Spleen (tissue), 11 donors: ENCODE measurements at regions not wholly inside any gene's neighbourhood (a gene's known extent, or its start where the extent isn't known, plus 50 kb on each side); places are given as distances from the start of the nearest gene placed in this dataset.

Experiments
- DNase-seq: peaks from one replicate; pipeline ENCODE4 v3.0.0-alpha.2; 2020
- H3K27ac ChIP-seq, 8 donors: fragments of 200-600 bp; sonication (generic) in 7 of 8; 1 replicate in 4 of 8; 2 replicates in 4 of 8; pipeline versions ENCODE4 v1.5.0 to v1.8.0; 2016 to 2021; ENCODE audit warnings: inconsistent platforms in 4 of 8, mild to moderate bottlenecking in 4 of 8, moderate library complexity in 1 of 8
- H3K27me3 ChIP-seq, 7 donors: fragments of 200-600 bp; sonication (generic) in 6 of 7; replicated peaks in 1 of 7; 1 replicate in 4 of 7; 2 replicates in 3 of 7; pipeline versions ENCODE4 v1.5.0 to v1.8.0; 2016 to 2021; ENCODE audit warnings: inconsistent platforms in 3 of 7, mild to moderate bottlenecking in 1 of 7
- H3K36me3 ChIP-seq, 6 donors: fragments of 200-600 bp; sonication (generic) in 5 of 6; 1 replicate in 4 of 6; 2 replicates in 2 of 6; pipeline versions ENCODE4 v1.5.0 to v1.8.0; 2016 to 2021; ENCODE audit warnings: inconsistent platforms in 2 of 6
- H3K4me1 ChIP-seq, 6 donors: fragments of 200-600 bp; sonication (generic) in 5 of 6; 1 replicate in 3 of 6; 2 replicates in 3 of 6; pipeline versions ENCODE4 v1.5.0 to v1.8.0; 2016 to 2021; ENCODE audit warnings: inconsistent platforms in 3 of 6
- H3K4me3 ChIP-seq, 8 donors: fragments of 200-600 bp; sonication (generic) in 7 of 8; 1 replicate in 4 of 8; 2 replicates in 4 of 8; pipeline versions ENCODE4 v1.5.0 to v1.8.0; 2016 to 2021; ENCODE audit warnings: inconsistent platforms in 4 of 8, mild to moderate bottlenecking in 4 of 8, moderate library complexity in 2 of 8
- H3K9me3 ChIP-seq, 8 donors: fragments of 200-600 bp; sonication (generic) in 7 of 8; 1 replicate in 4 of 8; 2 replicates in 4 of 8; pipeline versions ENCODE4 v1.5.0 to v1.8.0; 2016 to 2021; ENCODE audit warnings: inconsistent platforms in 4 of 8
- CTCF ChIP-seq, 11 experiments: fragments of 200-600 bp in 7 of 11; fragments of 450-650 bp in 4 of 11; sonication (generic) in 4 of 11; IDR thresholded peaks in 8 of 11; conservative IDR thresholded peaks in 3 of 11; 1 replicate in 7 of 11; 2 replicates in 4 of 11; pipeline versions ENCODE4 v1.4.0 to v1.8.0; 2016 to 2021; ENCODE audit warnings: antibody characterized with exemption in 11 of 11, inconsistent platforms in 4 of 11, mild to moderate bottlenecking in 1 of 11
- POLR2A ChIP-seq, 3 donors: fragments of 450-650 bp; IDR thresholded peaks; one replicate each; pipeline ENCODE4 v1.5.1; 2017; ENCODE audit warnings: antibody characterized with exemption in 3 of 3, mild to moderate bottlenecking in 1 of 3
- POLR2AphosphoS5 ChIP-seq, 3 donors: sonication (generic); formaldehyde crosslinking; IDR thresholded peaks; one replicate each; pipeline ENCODE4 v1.5.1; 2017; ENCODE audit warnings: antibody characterized with exemption in 3 of 3
- WGBS, 5 donors: extraction: QIAGEN DNeasy Blood & Tissue Kit in 3 of 5; methylation state at CpG; one replicate each; pipeline versions ENCODE4 v1.1.5 to v1.1.7; 2013 to 2018; 5-methylcytosine and 5-hydroxymethylcytosine counted together
- intact Hi-C: fragments of 100-400 bp; cut with DNase I; formaldehyde crosslinking; loops from one replicate; pipeline ENCODE4 v1.15.0; 2023; ENCODE audit warnings: low total_unique reads
- donor health status: healthy with polysubstance abuse.
- donor health status: DM: no; HTN: no; CAD: no; lungs with moderate emphysema.
- donor health status: DM: no; HTN: no; CAD: no.
- donor health status: Bipolar disorder and iron deficiency.
- donor health status: healthy.
- donor health status: DM: no; HTN: no; CAD: no.
- donor health status: DM: yes; HTN: yes; CAD: no.

- 87 to 95% (median 93%) methylated on average over 8 to 9 of the region's 9 CpGs for WGBS, 5 donors
- H3K27ac ChIP-seq = no peak overlapping the region
- no peaks in the 10 kb centered on the region for H3K36me3 ChIP-seq
- no peak for DNase-seq
- H3K27me3 ChIP-seq = no peaks in the 10 kb centered on the region
- no peaks in the 10 kb centered on the region for H3K9me3 ChIP-seq
- H3K4me3 ChIP-seq = no peak overlapping the region
- TF ChIP-seq POLR2A (IDR thresholded peaks at IDR 0.05) (no peak), POLR2AphosphoS5 (IDR thresholded peaks at IDR 0.05) (no peak), CTCF (IDR thresholded peaks at IDR 0.05 in 8 of 11, conservative IDR thresholded peaks at IDR 0.05 in 3 of 11) (no peak)
- no peaks in the 10 kb centered on the region for H3K4me1 ChIP-seq
- intact Hi-C loops = no loop called here
Measured at GRCh38 chr4:8796096-8796495, 75.5 kb downstream of the HMX1 start.

GRCh38 chr4:8795140-8795539 lies 76.5 kb downstream of the HMX1 start:
- Histone ChIP-seq H3K4me1 (no peaks in the 10 kb centered on the region), H3K27me3 (no peaks in the 10 kb centered on the region), H3K4me3 (no peak overlapping the region), H3K27ac (no peak overlapping the region), H3K36me3 (no peaks in the 10 kb centered on the region), H3K9me3 (no peaks in the 10 kb centered on the region)
- DNase-seq = no peak
- TF ChIP-seq POLR2A (IDR thresholded peaks at IDR 0.05) (no peak), POLR2AphosphoS5 (IDR thresholded peaks at IDR 0.05) (no peak), CTCF (IDR thresholded peaks at IDR 0.05 in 8 of 11, conservative IDR thresholded peaks at IDR 0.05 in 3 of 11) (no peak)
- WGBS, 5 donors = 64 to 72% (median 69%) methylated on average over 11 to 12 of the region's 12 CpGs
- intact Hi-C loops = no loop called here

GRCh38 chr4:8794491-8794890 lies 77.1 kb downstream of the HMX1 start:
- no peak overlapping the region for H3K4me3 ChIP-seq
- H3K27ac ChIP-seq = no peak overlapping the region
- WGBS, 5 donors = 79 to 94% (median 89%) methylated on average over 4 to 18 of the region's 18 CpGs
- H3K4me1 ChIP-seq = no peaks in the 10 kb centered on the region
- no peak for DNase-seq
- peaks cover 0 to 2% (median 0%) of the 10 kb centered on the region in 7 donors for H3K27me3 ChIP-seq
- no peaks in the 10 kb centered on the region for H3K36me3 ChIP-seq
- no peak for TF ChIP-seq CTCF (IDR thresholded peaks at IDR 0.05 in 8 of 11, conservative IDR thresholded peaks at IDR 0.05 in 3 of 11)
- TF ChIP-seq POLR2AphosphoS5 (IDR thresholded peaks at IDR 0.05) = no peak
- TF ChIP-seq POLR2A (IDR thresholded peaks at IDR 0.05) = no peak
- intact Hi-C loops = no loop called here
- no peaks in the 10 kb centered on the region for H3K9me3 ChIP-seq

- TF ChIP-seq CTCF (IDR thresholded peaks at IDR 0.05 in 8 of 11, conservative IDR thresholded peaks at IDR 0.05 in 3 of 11) (no peak), POLR2A (IDR thresholded peaks at IDR 0.05) (no peak), POLR2AphosphoS5 (IDR thresholded peaks at IDR 0.05) (no peak)
Measured at GRCh38 chr4:8793571-8794160, 78.0 kb downstream of the HMX1 start.

More at GRCh38 chr4:8793571-8794160, 78.0 kb downstream of the HMX1 start:
- no peaks in the 10 kb centered on the region for H3K36me3 ChIP-seq
- 80 to 86% (median 81%) methylated on average over 8 to 11 of the region's 11 CpGs for WGBS, 5 donors
- DNase-seq = no peak
- H3K9me3 ChIP-seq = no peaks in the 10 kb centered on the region
- H3K27me3 ChIP-seq = peaks cover 0 to 7% (median 0%) of the 10 kb centered on the region in 7 donors
- no peak overlapping the region for H3K4me3 ChIP-seq
- intact Hi-C loops = no loop called here
- H3K27ac ChIP-seq = no peak overlapping the region
- H3K4me1 ChIP-seq = no peaks in the 10 kb centered on the region
